ENCODE measurements at regions not wholly inside any gene's neighbourhood (a gene's known extent, or its start where the extent isn't known, plus 50 kb on each side); places are given as distances from the start of the nearest gene placed in this dataset.

DNA sequence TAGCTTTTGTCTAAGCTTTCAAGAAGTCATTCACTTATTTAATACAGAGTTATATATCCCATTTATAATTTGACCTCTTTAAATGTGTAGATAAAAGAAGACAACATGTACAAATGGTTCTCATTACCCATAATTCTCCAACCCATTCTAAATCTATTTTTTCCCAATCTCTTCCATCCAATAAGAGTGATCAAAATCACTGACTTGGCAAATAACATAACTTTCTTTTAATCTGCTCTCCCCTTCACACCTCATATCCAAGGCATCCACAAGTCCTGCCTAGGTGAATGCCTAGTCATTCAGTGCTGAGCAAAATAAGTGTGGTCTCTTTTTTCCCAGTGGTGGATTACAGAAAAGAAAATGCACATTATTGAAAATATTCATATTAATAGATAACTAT is 1231.1 kb downstream of the CDH11 start:
- TF ChIP-seq, protein P1, sequence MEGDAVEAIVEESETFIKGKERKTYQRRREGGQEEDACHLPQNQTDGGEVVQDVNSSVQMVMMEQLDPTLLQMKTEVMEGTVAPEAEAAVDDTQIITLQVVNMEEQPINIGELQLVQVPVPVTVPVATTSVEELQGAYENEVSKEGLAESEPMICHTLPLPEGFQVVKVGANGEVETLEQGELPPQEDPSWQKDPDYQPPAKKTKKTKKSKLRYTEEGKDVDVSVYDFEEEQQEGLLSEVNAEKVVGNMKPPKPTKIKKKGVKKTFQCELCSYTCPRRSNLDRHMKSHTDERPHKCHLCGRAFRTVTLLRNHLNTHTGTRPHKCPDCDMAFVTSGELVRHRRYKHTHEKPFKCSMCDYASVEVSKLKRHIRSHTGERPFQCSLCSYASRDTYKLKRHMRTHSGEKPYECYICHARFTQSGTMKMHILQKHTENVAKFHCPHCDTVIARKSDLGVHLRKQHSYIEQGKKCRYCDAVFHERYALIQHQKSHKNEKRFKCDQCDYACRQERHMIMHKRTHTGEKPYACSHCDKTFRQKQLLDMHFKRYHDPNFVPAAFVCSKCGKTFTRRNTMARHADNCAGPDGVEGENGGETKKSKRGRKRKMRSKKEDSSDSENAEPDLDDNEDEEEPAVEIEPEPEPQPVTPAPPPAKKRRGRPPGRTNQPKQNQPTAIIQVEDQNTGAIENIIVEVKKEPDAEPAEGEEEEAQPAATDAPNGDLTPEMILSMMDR (IDR thresholded peaks at IDR 0.05): no peak
- intact Hi-C loops (cut with DNase I): no loop called here
- DNase-seq (no peak), ATAC-seq (no peak), FAIRE-seq (no peak)
- H3K4me1 ChIP-seq: no peaks in the 10 kb centered on the region
- H3K27me3 ChIP-seq: no peaks in the 10 kb centered on the region
- no peak overlapping the region for H3K4me3 ChIP-seq
- H3K36me3 ChIP-seq: no peaks in the 10 kb centered on the region
- H3K27ac ChIP-seq: no peak overlapping the region
- H3K9me3 ChIP-seq: no peaks in the 10 kb centered on the region

GRCh38 chr16:63890081-63890480 is 1231.8 kb downstream of the CDH11 start:
- intact Hi-C loops (cut with DNase I): no loop called here
- H3K9me3 ChIP-seq: no peaks in the 10 kb centered on the region
- FAIRE-seq: no peak
- WGBS, 2 donors: 1 to 4% methylated on average over 1 of the region's 1 CpG
- H3K27me3 ChIP-seq: no peaks in the 10 kb centered on the region
- TF ChIP-seq, protein P1 (IDR thresholded peaks at IDR 0.05): no peak
- peak; percentile 76 to 88 (median 78) for ATAC-seq
- no peaks in the 10 kb centered on the region for H3K36me3 ChIP-seq
- H3K27ac ChIP-seq: no peak overlapping the region
- no peaks in the 10 kb centered on the region for H3K4me1 ChIP-seq
- peak in 2 of 6 donors; percentile 12 to 14 for DNase-seq
- no peak overlapping the region for H3K4me3 ChIP-seq

GRCh38 chr16:63883091-63883490 is 1238.8 kb downstream of the CDH11 start:
- Histone ChIP-seq H3K27me3 (no peaks in the 10 kb centered on the region), H3K9me3 (no peaks in the 10 kb centered on the region), H3K4me3 (no peak overlapping the region), H3K27ac (no peak overlapping the region), H3K4me1 (no peaks in the 10 kb centered on the region), H3K36me3 (no peaks in the 10 kb centered on the region)
- ATAC-seq (no peak), DNase-seq (no peak), FAIRE-seq (no peak)
- TF ChIP-seq, protein P1 (IDR thresholded peaks at IDR 0.05): no peak
- intact Hi-C loops (cut with DNase I): no loop called here

- FAIRE-seq: no peak
Measured at GRCh38 chr16:63882576-63882975, 1239.3 kb downstream of the CDH11 start.

GRCh38 chr16:63880948-63881347 is 1240.9 kb downstream of the CDH11 start:
- no peak overlapping the region for H3K27ac ChIP-seq
- no peak for DNase-seq
- H3K4me1 ChIP-seq: no peaks in the 10 kb centered on the region
- FAIRE-seq: peak; percentile 23
- no peak for ATAC-seq
- 95 to 96% methylated on average over 2 of the region's 2 CpGs for WGBS, 2 donors
- H3K9me3 ChIP-seq: no peaks in the 10 kb centered on the region
- intact Hi-C loops (cut with DNase I): no loop called here
- no peaks in the 10 kb centered on the region for H3K27me3 ChIP-seq
- no peaks in the 10 kb centered on the region for H3K36me3 ChIP-seq
- TF ChIP-seq, protein P1 (IDR thresholded peaks at IDR 0.05): no peak
- H3K4me3 ChIP-seq: no peak overlapping the region

More at GRCh38 chr16:63882576-63882975, 1239.3 kb downstream of the CDH11 start:
- Histone ChIP-seq H3K27me3 (no peaks in the 10 kb centered on the region), H3K4me1 (no peaks in the 10 kb centered on the region), H3K27ac (no peak overlapping the region), H3K4me3 (no peak overlapping the region), H3K36me3 (no peaks in the 10 kb centered on the region), H3K9me3 (no peaks in the 10 kb centered on the region)
- ATAC-seq: no peak
- intact Hi-C loops (cut with DNase I): no loop called here
- TF ChIP-seq, protein P1 (IDR thresholded peaks at IDR 0.05): no peak
- DNase-seq: no peak

Measured in pancreas (tissue), 10 donors.